Kidney tubule cell (primary cell): ENCODE measurements at regions not wholly inside any gene's neighbourhood (a gene's known extent, or its start where the extent isn't known, plus 50 kb on each side); places are given as distances from the start of the nearest gene placed in this dataset.

Experiments used
- DNase-seq: peaks from one replicate; pipeline ENCODE4 v3.0.0-alpha.2; 2018; ENCODE audit warnings: low spot score

- no peak for DNase-seq
These were observed 804.1 kb downstream of the TFAP2A start for GRCh38 chr6:9610620-9611415.

DNA sequence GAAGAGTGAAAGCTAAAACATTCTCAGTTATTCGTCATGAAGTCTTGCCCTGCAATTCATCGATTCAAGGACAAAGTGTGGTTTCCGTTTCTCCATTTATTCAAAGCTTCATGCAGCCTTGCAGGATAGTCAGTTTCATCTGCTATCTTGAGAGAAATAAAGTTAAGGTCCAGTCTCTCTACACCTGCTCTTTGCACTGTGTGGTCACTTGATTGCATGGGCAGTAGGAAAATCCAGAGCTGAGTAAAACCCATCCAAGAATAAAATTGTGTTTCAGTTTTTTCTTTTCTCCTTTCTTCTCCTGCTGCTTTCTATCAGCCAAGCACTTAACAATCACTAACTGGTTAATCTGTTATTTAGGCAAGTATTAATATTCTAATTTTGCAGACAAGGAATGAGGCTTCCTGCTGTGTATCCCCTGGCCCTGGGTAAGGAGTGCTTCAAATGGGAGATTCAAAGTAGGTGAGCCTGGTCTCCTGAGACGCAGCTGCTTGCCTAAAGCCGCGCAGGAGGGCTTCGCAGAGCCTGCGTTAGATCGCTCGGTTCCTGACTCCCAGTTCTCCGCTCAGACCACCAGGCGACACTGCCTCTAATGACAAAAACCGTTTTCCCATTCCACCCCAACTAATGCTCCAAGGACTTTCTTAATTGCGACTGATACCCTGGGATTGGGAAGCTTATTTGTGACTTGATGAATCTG is 808.3 kb downstream of the TFAP2A start:
- no peak for DNase-seq

GRCh38 chr6:9594746-9595145 is 820.1 kb downstream of the TFAP2A start:
- no peak for DNase-seq

- peak; percentile 28 for DNase-seq
These were observed 821.3 kb downstream of the TFAP2A start for GRCh38 chr6:9593554-9593953.

DNA sequence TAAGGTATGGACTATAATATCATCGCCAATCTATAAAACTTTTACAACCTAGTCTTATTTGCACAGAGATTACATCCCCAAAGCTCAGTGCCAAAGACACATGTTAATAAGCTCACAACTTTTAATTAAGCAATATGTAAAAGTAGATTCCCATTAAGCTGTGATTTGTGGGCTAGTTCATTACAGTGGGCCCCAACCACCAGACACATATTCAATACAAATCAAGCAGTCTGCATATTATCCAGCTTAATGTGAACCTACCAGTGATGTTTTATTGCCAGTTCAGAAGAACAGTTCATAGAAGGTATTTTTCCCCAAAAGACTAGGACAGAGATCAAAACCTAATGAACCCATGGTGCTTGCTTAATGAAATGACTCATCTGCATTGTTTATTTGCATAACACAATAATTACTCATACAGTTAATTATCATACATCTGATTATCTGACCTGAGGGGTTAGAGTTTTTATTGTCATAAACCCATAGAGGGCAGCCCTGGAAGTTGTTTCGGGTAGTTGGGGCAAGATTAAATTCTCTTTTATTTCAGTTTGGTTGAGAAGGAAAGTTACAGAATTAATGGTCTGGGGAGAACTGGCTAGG is 831.0 kb downstream of the TFAP2A start:
- no peak for DNase-seq

DNA sequence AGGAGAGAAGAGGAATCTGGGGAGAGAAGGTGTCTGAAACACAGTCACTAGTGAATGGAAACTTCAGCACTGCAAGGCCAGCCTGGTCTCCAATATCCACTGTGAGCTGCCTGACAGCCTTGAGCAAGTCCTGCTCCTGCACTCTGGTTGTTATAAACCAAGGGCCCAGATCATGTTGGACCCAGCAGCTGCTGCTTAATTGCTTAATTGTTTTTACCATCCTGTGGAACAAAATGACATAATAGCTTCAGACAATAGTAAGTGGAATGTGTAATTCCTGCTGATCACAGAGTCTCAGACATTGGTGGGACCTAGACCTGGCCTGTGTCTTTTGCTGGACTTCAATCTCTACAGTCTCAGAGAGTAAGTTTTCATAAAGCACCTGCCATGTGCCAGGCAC is 833.7 kb downstream of the TFAP2A start:
- DNase-seq = no peak

GRCh38 chr6:9576521-9576920 is 838.4 kb downstream of the TFAP2A start:
- no peak for DNase-seq

DNA sequence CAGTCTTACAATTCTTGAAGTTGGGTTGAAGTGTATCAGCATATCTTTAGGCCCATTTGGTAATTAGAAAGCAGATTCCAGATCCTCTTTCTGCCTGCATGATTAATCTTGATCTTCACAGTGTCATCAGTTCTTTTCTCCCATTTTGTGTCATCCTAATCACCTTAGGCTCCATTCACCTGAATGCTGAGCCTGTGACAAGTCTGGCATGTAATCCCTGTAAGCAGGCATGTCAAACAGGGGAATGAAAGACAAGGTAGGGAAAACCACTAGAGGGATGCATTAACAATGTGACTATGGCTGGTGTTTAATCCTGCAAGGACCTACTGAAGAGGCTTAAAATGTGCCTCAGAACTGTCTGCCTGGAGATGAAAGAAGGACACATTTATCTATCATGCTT is 848.8 kb downstream of the TFAP2A start:
- DNase-seq = no peak

- DNase-seq = no peak
These were observed 850.9 kb downstream of the TFAP2A start for GRCh38 chr6:9564021-9564420.

DNA sequence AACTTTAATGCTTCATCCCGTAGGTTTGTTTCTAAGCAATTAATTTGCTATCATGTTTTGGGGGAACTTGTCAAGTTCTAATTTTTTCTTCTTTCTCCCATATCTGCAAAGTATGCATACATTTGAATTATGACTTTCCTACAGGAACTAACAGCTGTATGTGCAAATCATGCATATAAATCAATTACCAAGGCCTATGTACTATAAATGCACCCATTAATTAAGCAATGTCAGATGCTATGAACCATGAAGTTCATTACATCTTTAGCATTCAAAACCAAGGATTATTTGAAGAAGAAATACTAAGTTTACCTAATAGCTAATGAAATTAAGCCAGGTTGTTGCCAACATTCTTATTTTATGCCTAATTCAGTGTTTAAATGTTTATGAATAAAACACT is 851.3 kb downstream of the TFAP2A start:
- DNase-seq = no peak

- DNase-seq = no peak
These were observed 860.1 kb downstream of the TFAP2A start for GRCh38 chr6:9554806-9555205.

DNA sequence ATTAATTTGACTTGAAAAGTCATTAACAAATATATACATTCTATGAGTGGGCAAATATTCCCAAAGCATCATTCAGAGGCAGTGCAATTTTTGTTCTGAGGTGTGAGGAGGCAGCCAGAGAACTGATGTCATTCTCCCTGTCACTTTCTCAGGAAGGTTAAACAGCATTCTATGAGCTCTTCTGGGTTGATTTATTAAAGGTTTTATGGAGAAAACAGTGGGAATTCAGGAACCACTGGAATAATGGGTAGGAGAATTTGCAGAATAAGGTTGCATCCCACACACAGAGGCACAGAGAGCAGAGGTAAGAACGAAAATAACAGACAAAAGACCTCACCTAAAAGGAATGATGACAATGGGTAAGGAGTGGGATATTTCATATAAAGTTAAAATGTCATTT is 860.6 kb downstream of the TFAP2A start:
- DNase-seq = no peak

DNA sequence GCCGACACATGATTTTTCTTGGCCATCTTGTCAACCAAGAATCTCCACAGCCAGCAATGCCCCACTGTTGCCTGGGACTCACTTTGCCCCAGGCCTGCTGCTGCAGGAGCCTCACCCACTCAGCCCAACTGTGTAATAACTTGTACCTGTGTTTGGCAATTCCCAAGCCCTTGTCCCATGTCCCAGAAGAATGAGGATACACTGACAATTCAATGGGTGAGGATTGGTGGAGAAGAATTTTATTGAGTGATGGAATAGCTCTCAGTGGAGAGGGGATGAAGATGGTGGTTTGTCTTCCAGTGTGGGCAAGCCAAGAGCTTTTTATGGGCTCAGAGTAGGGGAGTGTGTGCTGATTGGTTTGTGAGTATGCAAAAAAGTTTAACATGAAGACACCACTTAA is 861.9 kb downstream of the TFAP2A start:
- no peak for DNase-seq

DNA sequence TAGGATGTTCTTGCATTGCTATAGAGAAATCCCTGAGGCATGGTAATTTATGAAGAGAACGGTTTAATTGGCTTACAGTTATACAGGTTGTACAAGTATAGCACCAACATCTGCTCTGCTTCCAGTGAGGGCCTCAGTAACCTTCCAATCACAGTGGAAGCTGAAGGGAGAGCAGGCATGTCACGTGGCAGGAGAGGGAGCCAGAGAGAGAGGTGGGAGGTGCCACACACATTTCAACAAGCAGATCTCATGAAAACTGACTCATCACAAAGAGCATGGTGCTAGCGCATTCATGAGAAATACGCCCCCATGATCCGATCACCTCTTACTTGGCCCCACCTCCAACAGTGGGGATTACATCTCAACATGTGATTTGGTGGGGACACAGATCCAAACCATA is 871.2 kb downstream of the TFAP2A start:
- no peak for DNase-seq

GRCh38 chr6:9540534-9541126 is 874.2 kb downstream of the TFAP2A start:
- DNase-seq = peak; percentile 70

GRCh38 chr6:9540126-9540525 is 874.7 kb downstream of the TFAP2A start:
- peak; percentile 14 for DNase-seq

- peak; percentile 98 for DNase-seq
These were observed 875.6 kb downstream of the TFAP2A start for GRCh38 chr6:9539231-9539755.

GRCh38 chr6:9537381-9537780 is 877.5 kb downstream of the TFAP2A start:
- DNase-seq = peak; percentile 74

GRCh38 chr6:9535106-9535505 is 879.8 kb downstream of the TFAP2A start:
- DNase-seq = no peak

GRCh38 chr6:9532621-9533557 is 882.0 kb downstream of the TFAP2A start:
- DNase-seq = peak; percentile 32

DNA sequence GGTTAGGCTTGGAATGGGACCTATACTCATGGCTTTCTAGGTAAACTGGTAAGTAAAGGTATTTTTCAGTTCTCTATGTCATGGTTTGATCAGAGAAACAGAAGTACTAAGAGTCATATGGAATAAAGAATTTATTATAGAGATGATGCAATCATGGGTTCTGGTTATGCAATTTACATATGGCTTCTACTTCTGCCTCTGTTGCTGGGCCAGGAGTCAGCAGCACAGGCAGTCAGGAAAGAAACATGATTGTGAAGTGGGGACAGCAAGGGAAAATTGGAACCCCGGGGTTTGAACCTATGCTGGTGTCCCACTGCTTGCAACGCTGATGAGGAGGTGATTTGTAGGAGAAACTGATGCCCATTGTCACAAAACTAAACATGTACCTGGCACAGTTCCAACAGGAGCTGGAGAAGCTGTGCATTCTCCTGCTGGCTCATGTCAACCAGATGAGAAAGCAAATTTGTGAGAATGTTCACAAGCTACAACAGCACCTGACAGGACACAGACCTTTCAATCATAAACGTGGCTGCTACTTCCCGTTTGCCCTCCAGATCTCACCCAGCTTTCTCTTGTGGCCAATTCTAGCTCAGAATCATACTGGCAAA is 887.1 kb downstream of the TFAP2A start:
- DNase-seq = no peak
